Activated naive CD4-positive, alpha-beta T cell treated with anti-CD3 and anti-CD28 coated beads, Interleukin-2, amount 50 U/mL, for 16 hours (primary cell): ENCODE measurements at regions not wholly inside any gene's neighbourhood (a gene's known extent, or its start where the extent isn't known, plus 50 kb on each side); places are given as distances from the start of the nearest gene placed in this dataset.
"Not testable (repeated sequence)": the region's sequence is repeated elsewhere in the genome, so short reads cannot be mapped to it uniquely, and the experiment has no call there.

ENCODE experiments used
- DNase-seq: peaks from one replicate; pipeline ENCODE4 v3.0.0-alpha.2; 2020

DNA sequence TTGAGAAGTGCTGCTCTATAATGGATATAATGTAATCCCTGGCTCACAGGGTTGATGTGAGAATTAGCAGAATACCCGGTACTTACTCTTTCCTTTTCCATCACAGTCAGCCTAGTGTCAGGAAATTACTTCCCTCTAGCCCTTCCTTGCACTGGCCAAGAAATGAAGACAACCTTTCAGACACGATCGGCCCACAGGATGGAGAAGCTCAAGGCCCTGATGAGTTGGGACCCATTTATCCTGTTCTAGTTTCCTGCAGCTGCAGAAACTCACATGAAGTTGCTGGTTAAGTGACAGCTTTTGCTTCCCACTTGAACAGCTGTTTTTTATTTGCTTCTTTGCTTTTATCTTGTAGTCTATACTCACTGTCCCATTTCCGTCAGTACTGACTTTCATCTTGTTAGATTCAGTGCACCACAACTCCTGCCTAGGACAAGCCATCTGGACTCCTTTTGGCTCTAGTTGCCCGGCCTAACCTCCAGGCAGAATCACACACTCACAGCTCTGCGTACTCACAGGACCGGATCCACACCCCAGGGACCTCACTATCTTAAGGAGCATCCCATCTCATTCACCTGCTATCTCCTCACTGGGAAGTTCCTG is 325.1 kb upstream of the CHRNA7 start:
- DNase-seq: not testable (repeated sequence)

DNA sequence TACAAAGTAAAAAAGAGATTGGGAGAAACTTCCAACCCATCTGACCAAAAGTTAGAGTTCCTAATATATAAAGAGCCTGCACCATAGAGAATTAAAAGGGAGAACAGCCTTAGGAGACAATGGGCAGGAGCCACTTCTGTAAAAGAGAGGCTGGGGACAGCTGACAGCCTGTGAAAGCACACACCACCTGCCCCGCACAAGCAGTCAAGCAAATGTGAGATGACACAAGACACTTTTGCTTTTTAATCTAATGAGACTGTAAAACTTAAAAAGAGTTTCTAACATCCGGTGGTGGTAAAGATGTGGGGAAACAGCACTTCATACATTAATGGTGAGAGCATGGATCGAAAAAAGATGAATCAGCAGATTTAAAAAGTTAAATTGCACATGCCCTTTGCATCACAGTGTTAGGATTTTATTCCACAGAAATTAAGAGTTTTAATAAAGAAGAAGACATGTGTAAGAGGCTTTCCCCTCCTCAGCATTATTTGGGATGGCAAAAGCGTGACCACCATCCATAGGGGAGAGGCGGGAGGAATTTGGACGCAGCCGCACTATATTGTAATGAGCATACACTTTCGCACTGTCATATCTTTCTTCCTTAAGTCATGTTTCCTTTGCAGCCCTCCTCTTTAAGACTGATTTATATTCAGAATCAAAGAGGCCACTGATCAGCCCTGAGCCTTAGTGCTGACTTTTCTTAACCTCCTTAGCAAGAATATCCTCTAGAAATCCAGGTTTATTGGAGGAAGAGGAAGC is 322.2 kb upstream of the CHRNA7 start:
- DNase-seq: not testable (repeated sequence)

DNA sequence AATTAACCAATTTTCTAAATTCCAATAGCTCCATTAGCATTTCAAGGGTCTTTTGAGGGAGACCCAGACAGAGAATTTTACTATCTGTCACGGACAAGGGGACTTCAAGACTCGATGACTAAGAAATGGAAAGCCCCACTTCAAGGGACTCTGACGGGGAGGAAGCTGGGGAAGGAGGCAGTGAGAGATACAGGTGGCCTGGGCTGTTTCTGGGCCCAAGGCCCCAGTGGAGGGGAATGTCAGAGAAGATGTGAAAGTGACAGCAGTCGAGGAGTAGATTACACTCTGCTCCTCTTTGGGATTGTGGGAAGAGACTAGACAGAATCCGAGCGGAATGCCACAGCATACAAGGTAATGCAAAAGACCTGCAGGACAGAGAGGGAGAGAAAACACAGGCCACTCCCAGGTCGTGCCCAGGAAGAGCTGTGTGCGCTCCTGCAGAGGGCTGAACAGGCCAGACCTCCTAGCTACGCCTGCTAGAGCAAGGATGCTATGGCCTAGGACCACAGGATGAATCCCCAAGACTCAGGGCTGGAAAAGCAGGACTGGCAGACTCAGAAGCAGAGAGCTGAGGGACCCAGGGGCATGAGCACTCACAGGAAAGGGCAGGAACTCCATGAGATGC is 321.5 kb upstream of the CHRNA7 start:
- DNase-seq: not testable (repeated sequence)

DNA sequence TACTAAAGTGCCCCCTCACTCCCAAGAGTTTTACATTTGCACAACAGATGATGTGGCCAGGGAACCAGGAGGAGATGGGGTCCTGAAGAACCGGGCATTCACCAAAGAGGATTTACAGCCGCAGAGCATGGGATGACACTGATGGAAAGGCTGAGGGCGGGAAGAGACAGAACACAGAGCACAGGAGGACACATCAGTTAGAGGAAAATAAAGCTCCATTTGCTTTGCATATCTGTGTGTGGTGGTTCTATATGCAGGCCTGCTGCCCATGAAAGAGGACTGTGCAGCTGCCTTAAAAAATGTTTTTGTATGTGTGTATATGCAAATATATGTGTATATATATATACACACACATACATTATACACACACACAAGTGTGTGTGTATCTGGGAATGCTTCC is 320.8 kb upstream of the CHRNA7 start:
- not testable (repeated sequence) for DNase-seq

DNA sequence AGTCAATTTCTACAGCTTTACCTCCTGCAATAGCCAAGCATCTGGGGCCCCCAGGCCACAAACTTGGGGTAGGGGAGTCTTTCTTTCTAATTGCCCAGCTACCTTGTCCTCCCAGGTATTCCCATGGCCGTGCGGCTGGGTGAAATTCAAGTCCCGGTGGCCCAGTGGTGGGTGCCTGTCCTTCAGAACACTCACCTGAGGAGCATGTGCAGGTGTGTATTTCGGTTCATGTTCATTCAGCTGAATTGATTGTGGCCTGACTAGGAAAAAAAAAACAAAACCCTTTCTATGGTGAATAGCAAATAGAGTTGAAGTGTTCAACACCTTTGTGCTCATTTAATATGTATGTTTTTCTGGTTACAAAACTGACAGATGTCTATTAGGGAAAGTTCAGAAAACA is 319.5 kb upstream of the CHRNA7 start:
- DNase-seq: not testable (repeated sequence)

DNA sequence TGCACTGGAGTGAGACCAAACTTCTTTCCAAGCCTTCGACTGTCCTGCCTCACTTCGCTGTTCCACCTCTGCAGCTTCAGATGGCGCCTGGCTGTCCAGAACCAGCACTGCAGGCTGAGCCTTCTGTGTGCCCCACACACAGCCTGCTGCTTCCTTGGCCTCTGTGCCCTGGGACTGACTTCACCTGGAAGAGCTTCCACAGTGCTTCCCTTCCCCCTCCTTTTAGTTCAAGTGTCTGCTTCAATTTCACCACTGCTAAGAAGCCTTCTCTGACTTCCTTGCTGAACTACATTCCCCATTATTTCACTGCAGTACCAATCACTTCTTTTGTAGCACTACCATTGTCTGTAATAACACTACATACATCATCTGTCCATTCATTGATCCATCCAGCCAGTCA is 315.1 kb upstream of the CHRNA7 start:
- DNase-seq: not testable (repeated sequence)

DNA sequence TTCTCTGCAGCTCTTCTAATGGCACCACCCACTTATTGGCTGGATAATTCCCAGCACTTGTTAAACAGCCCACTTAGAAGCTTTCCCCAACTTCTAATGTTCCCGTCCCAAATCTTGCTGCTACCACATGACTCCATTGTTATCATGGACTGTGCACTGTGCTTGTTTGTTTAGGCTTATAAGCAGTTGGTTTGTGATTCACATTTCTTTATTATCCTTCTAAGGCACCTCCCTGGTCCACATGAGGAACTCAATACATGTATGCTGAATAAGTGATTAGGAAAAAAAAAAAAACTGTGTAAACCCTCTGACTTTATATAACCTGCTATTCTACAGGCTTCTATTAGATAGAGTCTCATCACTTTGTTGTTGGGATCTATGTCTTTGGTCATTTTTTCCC is 311.7 kb upstream of the CHRNA7 start:
- DNase-seq: not testable (repeated sequence)

DNA sequence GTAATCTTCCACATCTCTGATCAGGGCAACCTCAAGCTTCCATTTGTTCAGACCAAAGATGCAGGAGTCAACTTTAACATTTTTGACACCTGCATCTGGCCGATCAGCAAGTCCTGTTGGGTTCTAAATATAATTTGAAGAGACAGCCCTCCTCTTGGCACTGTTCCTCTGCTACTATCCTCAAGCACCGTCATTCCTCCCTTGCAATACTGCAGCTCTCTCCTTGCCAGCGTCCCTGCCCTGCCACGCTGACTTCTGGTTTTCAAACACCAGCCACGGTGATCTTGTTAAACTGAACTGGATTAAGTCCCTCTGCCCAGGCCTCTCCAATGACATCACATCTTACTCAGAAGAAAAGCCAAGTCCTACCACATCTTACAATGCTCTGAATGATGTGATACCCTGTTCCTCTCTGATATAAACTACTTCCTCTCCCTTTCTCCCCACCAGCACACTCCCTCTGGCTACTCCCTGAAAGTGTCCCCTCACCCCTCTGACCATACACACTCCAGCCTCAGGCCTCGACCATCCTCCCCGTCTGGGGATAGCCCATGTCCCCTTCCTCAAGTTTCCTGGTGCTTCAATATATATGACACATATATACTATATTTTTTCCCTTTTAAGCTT is 310.8 kb upstream of the CHRNA7 start:
- not testable (repeated sequence) for DNase-seq

DNA sequence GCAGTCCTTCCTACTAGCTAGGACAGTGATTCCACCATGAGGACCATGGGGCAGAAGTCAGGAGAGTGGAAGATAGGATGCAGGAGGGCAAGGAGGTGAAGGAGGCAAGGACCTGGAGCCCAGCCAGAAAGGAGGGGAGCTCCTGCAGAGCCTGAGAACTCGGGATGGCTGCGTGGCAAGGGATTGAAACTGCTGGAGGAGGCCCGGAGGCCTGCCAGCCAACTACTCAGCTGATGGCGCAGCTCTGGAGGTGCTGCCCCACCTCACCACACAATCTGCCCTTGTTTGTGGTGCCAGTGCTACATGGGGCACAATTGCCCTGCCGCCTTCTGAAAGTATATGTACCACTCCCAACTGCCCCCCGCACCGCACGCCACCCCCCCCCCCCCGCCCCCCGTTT is 307.3 kb upstream of the CHRNA7 start:
- DNase-seq: not testable (repeated sequence)

DNA sequence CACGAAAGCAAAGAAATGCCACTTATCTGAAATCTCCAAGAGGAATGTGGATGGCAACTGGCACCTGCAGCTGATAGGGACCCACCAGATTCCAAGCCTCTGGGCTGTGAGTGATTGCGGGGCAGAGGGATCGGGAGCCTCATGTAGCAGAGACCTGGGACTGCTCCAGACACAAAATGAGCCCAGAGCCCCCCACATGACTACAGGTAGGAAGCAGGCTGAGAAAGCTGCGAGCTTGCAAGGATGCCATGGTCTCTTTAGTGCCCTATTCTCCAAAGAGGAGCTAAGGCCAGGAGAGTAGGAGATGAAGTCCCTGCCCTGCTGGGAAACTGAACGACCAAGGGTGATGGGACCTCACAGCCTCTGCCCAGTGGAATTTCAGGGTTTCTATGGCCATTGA is 305.4 kb upstream of the CHRNA7 start:
- not testable (repeated sequence) for DNase-seq

DNA sequence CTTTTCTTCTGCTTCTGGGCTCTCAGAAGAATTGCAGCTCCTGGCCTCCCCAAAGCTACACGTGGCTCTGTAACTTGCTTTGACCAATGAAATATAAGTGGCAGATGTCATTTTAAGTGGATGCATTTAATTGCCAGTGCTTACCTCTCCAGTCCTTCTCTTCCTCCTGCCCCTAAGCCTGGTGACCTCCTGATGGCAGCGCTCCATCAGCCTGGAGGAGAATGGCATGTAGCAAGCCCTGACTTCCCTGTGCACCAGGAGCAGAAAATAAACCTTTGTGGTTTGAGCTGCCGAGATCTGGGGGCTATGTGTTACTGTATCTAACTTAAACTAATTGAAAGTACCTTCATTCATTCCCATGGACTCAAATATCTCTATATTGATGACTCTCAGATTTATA is 304.7 kb upstream of the CHRNA7 start:
- not testable (repeated sequence) for DNase-seq

DNA sequence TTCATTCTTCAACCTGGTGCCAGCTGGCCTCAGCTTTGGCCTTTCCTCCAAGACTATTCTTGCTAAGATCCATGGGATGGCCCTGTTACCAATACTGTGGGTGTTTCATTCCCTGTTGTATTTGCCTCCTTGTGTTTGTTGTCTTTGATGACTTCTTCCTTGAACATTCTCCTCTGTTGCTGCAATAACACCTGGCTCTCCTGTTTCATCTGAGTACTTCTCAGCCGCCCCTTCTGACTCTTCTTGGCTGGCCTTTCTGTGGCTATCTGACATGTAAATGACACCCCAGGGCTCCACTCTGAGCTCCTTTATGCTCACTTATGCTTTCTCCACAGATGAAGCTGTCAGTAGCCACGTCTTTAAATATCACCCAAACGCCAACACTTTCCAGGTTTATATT is 302.7 kb upstream of the CHRNA7 start:
- DNase-seq: no peak

DNA sequence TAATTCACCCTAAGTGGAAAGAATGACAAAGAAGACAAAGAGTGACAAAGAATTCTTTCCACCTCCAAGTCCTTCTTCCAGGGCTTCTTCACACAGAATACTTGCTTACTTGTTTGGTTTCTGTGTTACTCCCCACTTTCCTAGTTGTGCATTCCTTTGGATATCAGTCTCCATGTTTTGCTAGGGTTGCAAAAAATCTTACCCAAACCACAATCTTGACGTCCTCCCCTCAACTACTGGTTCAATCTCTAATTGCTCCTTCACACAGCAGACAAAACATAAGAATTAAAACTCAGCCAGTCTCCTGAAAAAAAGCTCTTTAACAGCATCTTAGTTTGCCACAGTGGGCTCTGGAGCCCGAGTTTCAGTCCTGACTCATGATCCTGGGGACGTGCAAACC is 297.6 kb upstream of the CHRNA7 start:
- no peak for DNase-seq

DNA sequence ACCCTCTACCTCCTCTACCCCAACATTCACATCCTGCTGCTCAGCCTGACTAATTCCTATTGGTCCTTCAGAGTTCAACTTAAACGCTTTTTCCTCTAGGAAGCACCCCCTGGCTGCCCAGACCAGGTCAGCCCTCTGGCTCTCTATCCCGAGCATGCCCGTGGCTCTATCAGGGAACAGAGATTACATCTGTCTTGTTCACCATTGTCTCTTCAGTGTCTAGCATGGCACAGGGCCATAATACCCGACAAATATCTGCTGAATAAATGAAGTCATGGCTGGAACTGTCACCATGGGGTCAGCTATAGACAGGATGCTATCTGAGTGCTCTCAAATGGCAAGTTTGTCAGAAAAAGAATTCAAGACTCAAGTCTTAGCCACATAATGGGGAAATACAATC is 296.9 kb upstream of the CHRNA7 start:
- DNase-seq: no peak

DNA sequence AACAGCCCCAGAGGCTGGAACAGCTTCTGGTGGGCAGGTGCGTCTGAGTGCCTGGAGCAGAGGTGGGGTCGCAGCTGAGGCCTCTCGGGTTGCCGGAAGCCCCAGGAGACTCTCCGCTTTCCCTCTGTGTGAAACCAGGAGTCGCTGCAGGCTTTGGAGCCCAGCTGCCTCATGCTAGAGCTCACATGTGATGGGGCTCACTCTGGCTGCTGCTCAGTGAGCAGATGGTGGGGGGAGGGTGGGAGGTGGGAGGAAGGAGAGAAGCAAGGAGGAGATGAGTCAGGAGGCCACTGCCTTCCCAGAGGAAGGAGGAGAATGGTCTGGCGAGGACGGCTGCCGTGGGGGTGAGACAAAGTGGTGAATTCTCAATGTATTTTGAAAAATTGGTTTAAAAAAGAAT is 290.1 kb upstream of the CHRNA7 start:
- no peak for DNase-seq

DNA sequence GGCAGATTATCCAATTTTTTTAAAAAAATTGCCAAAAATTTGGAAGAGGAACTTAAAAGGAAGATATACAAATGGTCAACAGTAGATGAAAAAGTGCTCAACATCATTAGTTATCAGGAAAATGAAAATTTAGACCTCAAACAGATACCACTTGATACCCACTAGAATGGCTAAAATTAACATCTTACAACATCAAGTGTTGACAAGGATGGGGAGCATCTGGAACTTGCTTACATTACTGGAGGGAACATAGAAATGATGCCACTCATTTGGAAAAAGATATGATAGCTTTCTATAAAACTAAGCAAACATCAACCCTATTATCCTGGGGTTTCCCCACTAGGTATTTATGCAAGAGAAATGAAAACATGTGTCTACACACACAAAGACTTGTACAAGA is 284.5 kb upstream of the CHRNA7 start:
- no peak for DNase-seq

DNA sequence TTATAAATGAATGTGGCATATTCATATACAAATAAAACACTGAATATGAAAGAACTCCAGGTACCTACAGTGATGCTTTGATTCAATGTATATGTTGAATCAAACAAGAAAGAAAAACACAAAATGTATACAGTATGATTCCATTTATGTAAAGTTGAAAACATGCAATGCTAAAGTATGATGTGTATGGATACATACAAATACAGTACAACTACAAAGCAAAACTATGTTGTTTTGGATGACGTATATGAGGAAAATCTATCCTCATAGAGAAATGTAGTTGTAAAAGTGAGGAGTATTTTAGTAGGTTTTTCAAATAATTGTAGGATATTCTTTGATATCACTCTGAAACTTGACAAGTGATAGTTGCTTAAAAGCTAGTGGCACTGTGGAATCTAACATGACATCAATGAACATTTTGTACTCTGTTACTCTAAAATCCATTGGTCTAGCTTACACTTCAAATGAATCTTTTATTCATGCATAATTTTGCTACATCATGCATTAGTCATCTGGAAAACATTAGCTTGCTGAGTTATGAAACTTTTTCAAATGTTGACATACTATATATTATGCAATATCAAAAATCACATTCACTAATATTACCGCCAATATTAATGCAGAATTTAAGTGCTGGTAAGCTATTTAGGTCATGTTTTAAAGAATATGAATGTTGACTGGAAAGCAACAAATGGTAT is 278.1 kb upstream of the CHRNA7 start:
- DNase-seq: no peak

DNA sequence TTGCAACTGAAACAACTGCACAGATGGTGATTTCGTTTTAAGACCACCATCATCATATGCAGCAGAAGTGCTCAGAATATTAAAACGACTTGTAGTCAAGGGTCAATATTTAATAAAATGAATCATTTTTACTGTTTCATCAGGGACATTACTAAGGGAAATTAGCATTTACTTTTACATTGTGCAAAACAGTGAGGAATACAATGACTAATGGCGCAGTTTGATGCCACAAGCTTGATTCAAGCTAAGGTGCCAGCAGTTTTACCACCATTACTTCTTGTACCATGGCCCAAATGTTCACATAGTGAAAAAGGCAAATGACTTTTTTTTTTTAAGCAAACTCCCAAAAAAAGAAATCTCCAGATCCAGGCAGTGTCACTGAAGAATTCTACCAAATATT is 277.4 kb upstream of the CHRNA7 start:
- DNase-seq: no peak

DNA sequence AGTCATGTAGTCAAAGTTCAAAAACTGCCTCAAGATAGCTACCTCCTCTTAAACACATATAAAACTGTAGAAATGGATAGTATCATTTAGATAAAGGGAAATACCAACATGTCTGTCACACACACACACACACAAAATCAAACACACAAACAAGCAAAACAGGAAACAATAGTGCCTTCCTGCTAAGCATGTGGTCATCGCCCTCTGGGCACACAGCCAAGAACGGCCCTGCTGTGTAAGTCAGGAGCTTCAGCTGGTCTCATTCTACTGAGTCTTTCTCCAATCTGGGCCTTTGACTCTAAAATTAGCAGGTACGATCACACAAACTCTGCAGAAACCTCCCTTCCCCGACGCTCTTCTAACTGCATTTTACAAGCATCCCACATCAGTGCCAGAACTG is 272.2 kb upstream of the CHRNA7 start:
- no peak for DNase-seq

DNA sequence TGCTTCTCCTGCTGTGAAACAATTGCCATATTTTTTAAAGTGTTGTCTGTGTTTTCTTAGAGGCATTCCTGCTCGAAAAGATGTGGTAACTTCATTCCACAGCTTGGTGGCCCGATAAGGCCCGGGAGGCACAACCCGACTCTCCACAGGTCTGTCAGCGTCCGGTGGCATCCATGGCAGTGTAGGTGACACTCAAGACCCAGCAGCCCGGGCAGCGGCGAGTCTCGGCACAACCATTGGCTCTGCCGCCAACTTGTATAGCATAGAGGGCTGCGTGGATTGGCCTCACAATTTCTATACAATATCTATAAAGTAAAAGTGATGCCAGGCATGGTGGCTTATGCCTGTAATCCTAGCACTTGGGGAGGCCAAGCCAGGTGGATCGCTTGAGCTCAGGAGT is 262.3 kb upstream of the CHRNA7 start:
- DNase-seq: no peak

DNA sequence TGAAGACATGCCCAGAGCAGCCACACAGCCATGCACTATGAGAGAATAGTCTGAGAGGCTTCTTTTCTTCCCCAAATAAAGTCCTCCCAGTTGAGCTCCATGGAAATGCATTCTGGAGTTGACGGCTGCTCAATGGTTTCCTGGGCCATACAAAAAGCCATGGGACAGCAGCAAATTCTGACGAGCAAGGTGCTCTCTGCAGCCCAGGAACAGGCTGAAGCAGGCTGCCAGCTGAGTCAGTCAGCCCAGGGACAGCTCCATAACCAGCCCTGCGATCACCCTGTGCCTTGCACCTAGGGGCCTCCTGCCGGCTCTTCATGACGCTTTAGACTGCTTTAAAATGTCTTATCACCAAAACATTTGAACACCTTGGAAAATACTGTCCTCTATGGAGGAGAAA is 256.3 kb upstream of the CHRNA7 start:
- no peak for DNase-seq

DNA sequence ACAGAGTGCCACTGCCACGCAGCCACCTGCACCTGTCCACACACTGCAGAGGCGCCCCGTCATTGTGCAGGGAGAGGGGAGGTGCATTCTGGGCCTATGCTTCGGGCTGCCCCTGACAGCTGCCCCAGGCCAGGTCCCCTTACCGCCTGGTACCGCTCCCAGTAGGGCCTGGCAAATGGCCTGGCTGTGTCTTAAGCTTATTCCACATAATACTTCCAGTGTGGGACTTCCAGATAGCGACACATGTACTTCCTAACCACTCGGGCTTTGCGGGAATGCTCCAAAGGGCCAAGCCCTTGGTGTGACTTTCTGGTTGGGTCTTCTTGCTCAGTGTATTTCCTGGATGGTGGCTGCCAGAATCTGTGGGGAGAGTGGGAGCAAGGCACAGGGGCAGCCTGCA is 254.3 kb upstream of the CHRNA7 start:
- no peak for DNase-seq

DNA sequence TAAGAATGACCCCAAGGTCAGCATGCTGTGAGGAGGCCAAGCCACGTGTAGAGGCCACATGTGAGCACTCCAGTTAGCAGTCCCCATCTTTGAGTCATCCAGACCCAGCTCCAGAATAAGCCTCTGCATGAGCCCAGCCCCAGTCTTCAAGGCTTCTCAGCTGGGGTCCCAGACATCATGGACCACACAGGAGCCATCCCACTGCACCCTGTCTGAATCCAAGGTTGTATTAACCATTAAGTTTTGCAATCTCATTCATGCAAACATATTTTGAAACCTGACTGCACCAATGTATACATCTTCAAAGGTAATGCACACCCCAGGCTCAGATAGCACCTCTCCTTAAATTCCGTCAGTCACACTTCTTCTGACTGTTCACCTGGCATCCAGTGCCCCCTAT is 249.1 kb upstream of the CHRNA7 start:
- DNase-seq: no peak
